Muscle of arm (tissue), 1 donor: ENCODE measurements at regions not wholly inside any gene's neighbourhood (a gene's known extent, or its start where the extent isn't known, plus 50 kb on each side); places are given as distances from the start of the nearest gene placed in this dataset.

Experiments used
- DNase-seq: peaks from one replicate; pipeline ENCODE4 v3.0.0-alpha.2; 2013

DNA sequence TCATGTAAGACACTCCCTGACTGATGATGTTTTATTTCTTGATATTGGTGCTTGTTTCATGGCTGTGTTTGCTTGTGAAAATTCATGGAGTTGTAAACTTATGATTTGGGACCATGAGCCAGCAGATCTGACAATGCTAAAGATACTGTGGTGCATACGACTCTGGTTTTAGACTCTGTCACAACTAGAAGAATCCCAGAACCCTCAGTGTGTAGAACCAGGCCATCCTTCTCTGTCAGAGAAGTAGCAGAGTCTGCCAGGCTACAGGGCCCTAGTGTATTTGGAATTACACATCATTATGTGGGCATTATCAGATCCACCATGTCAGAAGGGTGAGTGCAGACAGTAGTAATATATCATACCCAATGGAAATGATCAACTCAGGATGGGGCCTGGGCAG lies 209.8 kb upstream of the POU2AF2 start:
- DNase-seq: no peak

DNA sequence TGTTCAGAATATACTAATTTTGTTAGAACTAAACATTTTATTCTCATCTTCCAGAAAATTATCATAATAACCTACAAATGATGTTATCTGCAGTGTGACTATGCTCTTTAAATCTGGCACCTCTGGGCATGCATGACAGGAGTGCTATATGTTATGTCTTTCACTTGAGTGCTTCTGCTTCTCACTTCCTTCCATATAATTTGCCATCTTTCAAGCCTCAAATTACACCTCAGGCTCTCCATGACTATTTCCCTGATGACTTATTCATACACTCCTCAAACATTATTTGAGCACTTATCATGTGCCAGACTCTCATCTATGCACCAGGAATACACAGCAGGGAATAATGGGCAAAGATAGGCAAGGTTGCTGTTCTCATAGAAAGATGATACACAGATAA lies 219.3 kb upstream of the POU2AF2 start:
- DNase-seq: no peak

DNA sequence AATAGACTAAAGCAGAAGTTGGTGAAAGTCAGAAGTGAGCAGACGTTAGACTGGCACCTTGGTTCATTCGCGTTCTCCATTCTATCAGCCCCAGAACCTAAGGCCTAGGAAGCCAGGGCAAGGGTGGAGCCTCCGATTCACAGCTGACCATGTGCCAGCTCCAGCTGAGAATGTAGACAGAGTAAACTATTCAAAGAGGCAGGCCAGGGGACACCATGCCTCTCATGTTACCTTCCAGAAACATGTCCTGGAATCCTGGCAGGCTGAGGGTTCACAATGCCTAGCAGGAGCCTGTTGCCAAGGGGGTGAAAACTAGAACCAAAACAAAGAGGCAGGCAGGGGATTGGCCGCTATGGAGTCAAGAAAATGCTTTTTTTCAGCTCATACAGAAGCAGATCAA lies 224.4 kb upstream of the POU2AF2 start:
- no peak for DNase-seq

DNA sequence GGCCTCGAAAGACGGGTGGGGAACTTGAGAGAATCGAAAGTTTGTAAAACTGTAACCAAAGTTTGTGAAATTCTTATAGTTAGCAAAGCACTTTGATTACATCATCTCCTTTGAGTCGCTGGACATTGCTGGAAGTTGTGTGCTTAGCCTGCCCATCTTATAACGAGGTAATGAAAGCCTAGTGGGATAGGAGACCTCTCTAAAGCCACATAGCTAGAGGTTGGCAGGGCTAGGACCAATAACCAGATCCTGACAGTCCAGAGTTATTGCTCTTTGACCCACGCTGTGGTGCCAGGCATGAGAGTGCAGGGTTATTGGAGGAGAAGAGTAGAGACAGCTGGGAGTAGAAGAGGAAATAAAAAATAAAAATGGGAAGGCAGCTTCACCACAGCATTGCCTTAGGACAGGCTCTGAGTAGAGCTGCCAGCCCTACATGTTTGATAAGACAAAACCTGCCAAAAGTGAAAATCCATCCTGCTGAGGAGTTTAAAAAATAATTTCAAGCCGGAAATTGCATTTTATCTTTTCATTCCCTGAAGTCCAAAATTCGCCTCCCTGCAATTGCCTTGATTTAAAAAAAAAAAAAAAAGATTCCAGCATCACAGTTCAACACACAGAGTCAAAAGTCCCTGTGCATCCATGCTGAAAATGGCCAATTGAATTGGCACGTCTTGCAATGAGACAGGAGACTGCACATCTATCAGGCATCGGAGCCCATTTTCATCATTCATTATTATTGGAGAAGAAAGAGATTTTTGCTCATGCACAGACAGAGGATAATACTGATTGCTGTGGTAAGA lies 225.5 kb upstream of the POU2AF2 start:
- no peak for DNase-seq

DNA sequence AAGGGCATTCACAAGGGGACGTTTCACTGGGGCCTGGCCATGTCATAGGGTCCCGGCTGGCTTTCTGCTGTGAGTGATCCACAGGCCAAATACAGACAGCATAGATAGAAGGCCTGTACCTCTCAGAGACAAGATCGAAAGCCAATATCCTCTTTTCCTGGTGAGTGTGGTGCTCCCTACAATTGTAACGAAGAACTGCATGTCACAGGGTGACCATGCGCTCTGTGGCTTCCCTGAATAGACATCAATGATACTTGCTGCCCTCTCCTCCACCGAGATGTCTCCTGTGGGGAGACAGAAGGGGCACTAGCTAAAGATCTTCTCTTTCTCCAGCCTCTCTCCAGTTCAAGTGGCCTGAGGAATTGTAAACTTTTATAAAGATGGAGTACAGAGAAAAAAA lies 226.1 kb upstream of the POU2AF2 start:
- no peak for DNase-seq

DNA sequence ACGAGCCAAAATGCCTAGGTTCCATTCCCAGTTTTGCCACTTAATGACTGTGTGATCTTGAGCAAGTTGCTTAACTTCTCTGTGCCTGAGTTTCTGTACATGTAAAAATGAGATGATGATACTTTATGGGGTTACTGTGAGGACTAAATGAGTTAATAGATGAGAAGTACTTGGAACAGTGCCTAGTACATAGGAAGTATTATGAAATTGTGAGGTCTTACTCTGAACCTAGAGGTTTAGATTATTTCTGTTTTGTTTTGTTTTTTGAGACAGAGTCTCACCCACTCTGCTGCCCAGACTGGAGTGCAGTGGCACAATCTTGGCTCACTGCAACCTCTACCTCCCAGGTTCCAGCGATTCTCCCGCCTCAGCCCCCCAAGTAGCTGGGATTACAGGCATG lies 227.0 kb upstream of the POU2AF2 start:
- no peak for DNase-seq

DNA sequence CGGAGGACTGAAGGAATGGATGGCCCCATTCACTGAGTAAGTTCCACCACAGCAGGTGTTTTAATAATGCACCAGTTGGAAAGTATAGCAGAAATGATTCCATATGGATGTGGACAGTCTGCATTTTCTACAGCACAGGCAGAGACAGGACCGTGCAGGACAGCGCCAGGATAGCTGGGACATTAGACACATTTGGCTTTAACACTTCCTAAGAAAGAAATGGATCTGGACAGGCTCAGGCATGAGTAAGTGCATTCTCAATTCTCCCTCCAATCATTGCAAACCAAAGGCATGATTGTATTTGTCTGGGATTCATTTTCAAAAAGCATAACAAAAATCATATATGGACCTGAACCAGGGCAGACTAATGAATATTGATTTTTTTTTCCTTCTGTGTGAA lies 233.0 kb upstream of the POU2AF2 start:
- DNase-seq: peak; percentile 69

DNA sequence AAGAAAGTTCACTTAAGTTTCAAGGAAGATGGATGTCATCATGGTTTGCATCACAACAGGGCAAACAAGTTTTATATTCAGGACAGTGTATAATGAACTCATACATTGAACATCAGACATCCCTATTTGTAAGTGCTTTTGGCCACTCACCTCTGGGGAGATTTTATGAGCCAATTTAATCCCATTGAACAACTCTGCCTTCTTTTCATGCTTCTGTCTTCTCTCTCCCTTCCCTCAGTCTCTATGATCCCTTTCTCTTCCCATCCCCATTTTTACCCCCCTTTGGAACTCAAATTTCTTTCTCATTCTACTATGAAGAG lies 234.3 kb upstream of the POU2AF2 start:
- no peak for DNase-seq

DNA sequence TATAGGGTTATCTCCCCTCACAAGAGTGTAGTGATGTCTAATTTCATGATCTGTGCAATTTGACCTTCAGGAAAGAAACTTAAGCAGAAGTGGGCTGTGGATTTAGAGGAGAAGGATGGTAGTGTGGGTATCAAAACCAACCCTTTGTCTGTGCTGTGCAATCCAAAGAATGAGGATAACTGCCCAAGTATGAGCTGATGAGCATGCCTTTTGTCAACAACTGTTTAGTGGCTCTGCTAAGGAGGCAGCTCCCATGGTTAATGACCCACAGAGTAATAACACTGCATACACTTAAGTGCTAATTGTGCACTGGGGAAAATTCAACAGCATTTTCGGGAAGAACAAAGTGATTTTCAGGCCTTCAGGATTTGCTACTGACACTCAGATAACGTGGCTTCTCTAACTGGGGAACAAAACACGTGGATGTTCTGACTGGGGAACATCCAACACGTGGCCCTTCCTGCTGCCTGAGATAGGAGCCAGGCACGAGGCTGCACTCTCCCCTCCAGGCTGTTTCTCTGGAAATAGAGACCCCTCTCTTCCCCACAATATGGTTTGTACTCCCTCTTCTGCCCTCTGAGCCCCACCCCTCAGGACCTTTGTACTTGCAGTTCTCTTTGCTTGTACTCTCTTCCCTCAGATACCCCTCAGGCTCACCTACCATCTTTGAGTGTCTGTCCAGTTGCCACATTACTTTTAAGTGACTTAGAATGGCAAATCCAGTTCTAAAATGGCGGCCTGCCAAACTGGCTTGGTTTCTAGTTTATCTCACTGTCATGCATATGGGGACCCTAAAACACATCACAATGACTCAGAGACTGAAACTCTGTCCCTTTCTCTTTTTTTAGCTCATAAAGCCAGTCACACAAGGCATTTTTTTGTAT lies 234.9 kb upstream of the POU2AF2 start:
- DNase-seq: no peak

DNA sequence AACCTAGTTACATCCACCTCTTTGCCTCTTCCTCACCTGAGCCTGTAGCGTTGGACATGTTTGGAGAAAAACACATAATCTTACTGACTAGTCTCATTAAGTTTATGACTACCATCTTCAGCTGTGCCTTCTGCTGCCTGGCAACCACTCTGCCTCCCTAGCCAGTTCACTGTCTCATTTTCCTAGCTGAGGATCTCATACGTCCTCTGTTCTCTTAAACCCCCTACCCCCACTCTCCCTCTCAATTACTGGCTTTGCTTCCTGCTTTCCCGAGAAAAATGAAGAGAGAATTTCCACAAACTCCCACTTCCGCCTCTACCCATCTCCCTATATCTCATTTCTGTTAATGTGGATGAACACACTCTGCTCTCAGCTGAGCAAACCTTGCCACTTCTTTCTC lies 239.3 kb upstream of the POU2AF2 start:
- no peak for DNase-seq

DNA sequence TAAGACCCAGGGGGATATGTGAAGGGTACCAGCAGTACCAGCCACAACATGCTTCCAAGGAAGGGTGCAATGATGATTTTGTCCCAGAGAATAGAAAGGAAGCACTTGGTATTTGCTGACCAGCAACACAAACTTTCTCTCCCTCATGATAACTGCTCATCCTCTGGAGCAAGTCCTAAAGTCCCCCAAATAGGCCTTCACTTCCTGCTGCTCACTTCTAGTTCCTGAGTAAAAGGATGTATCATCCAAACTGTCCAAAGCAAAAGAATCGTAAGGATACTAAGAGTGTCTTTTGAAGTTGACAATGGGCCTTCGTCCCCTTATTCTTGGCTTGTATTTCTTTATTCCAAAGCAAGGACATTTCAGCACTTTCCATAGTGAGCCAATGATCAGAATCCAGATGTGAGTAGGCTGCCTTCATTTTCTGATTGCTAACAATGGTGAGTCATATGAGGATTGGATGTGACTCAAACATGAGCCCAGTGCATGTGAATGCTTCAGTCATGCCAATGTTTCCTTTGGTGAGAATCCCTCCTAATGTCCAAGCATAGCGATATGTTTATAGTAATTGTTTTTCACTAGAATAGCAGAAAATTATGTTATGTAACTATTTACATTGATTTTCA lies 243.4 kb upstream of the POU2AF2 start:
- peak; percentile 68 for DNase-seq

DNA sequence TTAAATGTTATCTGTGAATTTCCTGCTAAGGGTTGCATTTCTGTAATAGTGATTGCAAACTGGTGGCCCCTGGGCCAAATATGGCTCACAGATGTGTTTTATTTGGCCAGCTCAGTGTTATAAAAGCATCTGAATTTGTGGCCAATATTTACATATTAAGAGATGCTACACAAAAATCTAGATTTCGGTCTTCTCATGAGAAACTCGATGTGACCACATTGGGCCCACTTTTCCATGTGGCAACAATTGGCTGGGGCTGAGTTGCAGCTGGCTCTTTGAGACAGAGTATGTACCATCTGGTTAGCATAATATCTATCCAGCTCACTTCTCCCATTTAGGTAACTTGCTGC lies 244.5 kb upstream of the POU2AF2 start:
- DNase-seq: no peak

DNA sequence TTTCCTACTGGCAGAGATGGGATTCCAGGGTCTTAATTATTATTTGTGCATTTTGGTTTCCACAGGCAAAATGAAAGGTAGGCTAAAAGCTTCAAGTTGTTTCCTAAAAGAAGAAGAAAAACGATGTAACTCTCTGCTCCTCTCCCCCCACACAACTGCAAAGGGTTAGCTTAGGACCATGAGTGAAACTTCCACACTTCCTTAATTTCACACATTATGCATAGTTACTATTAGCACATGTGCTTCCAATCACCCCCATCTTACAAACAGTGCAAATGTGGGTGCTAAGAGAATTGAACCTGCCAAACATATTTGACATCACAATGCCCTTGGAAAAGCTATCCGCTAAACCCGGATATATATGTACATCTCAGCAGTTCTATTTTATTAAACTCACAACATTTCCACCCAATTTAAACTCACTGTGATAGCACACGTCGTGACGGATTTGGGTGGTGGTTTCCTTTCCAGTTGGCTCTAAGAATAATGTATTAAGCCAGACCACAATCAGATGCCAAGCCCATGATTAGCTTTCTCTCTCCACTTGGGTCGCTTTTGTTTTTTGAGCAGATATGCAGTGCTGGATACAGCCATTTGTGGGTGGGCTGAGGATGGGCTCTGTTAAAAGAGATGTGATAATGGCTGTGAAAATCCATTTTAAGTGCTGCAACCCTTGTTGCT lies 245.0 kb upstream of the POU2AF2 start:
- DNase-seq: peak; percentile 41

DNA sequence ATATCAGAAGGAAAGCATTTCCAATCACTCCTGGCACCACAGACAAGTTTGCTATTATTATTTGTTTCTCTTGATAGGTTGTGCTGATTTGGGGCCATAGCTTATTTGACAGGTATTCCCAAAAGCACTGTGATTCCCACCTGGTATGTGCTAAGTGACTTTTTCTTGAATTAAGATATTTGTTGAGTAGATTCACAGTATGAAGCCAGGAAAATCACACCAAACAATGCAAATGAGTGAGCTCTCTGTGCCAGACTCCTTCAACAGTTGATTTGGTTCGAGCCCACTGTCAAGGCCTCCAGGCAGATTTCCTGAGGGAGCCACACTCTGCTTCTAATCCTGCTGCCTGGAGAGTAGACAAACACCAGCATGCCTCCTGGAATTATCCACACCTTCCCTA lies 253.0 kb upstream of the POU2AF2 start:
- DNase-seq: no peak

DNA sequence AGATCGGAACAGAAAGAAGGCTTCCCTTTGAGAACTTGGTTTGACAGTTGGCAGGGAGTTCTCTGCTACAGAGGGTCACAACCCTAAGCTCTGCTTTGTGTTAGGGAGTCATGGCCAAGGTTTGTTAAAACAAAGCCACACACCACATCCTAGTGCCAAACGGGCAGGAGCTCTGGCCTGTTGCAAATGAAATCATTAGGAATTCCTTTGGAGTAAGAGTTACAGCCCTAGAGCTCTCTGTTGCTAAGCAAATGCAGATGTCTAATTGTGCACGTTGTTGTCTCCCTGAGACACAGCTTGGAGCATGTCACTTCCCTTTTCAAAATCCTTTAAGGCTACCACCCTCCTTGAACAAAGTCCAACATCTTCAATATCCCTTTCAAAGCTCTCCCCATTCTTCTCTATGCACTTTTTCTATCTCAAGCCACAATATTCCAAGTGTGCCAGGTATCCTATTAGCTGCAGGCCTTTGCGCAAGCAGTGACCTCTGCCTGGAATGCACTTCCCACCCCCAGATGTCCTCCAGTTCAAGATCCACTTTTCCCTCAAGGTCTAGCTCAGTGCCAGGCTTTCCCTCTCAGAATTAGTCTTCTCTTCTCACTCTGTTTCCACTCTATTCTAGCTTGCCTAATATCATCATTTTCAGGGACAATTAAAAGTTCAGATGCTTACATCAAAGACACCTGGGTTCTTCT lies 253.7 kb upstream of the POU2AF2 start:
- peak; percentile 66 for DNase-seq

DNA sequence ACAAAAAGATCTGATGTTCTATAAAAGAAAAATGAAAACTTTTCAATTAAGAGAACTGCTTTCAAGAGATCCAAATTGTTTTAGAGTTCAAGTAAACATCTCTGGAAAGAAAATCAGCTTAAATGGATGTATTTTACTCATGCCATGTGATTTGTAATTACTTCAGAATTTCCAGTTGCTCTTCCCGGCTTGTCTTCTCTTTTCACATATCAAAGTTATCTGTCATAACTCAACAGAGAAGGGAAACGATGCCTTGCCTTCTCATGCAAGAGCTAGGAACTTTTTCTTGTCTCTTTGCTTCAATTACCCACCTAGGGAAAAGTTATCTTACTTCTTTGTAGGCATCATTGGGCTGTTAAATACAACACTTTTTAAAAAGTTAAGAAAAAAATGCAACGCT lies 255.2 kb upstream of the POU2AF2 start:
- no peak for DNase-seq

DNA sequence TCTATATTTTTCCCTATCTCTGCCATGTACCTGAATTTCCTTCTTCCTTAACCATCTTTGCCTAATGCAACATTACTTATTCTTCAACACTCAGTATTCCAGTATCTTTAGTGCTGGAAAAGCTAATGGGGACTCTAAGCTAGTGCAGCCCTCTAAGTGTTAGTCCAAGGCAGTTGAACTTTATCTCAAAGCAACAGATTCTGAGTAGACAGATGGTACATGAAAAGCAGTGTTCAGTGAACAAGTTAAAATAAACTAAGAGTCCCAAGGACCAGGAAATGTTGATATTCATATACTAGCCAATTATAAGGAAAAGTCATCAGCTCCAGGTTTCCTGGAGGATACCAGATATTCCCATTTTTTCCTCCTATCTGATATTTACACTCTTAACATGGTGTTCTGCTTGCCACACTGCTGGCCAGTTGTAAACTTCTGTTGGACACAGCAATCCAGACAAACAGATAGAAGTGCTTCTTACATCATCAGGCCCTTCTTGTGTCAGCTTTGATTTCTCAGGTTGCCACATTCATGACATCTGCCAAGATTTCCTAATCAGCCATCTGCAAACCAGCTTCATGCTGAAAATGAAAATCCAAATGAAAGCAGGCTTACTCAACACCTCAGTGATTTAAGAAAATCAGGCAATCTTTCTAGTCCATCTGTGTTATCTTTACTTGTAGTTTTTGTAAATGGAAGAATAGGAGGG lies 255.9 kb upstream of the POU2AF2 start:
- DNase-seq: no peak

DNA sequence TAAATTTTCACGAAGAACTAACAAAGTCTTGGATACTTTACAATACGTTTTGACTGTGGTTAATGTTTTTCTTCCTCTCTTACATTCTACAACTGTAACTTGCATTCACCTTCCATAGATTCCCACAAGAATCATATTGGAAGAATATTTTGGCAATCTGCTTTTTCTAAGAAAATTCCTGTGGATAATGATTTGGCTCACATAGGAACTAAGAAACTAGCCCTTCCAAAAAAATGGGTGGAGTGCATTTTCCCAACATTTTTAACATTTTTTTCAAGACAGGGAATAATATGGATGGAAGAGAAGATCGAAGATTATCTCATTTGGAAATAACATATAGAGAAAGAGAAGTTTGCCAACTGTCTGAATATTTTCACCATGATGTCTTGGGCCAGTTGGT lies 256.9 kb upstream of the POU2AF2 start:
- peak; percentile 65 for DNase-seq

DNA sequence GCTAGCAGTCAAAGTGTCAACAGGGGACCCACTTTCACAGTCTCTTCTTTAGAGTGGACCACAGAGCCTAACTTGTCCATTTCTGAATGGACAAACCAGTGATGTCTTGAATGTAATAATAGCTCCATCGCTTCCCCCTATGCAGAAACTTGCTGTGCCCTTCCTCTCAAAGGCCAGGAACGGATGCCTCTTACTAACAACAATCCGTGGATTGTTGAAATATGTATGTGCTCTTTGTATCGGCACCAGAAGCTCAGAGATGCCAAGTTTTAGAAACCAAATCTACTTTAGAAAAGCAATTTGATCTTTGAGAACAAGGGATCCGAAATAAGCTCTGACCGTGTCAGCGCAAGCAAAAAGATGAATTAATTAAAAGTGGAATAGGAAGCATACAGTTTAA lies 259.5 kb upstream of the POU2AF2 start:
- no peak for DNase-seq

DNA sequence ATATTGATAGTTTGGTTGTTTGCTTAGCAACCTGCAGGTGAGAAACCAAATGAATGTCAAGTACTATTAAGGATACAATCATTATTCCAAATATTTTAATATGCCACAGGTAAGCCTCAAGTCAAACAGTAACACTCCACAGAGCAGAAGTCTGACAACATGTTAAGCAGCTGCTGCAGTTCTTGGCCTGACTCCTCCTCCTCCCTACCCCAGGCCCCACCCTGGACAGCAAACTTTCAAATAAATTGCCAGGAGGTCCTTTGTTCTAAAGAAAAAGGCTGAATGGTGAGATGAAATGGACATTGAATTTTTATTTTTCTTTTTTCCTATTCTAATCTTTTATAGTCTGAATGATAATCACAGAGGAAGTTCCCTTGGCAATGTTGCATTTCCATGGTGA lies 260.0 kb upstream of the POU2AF2 start:
- DNase-seq: no peak

DNA sequence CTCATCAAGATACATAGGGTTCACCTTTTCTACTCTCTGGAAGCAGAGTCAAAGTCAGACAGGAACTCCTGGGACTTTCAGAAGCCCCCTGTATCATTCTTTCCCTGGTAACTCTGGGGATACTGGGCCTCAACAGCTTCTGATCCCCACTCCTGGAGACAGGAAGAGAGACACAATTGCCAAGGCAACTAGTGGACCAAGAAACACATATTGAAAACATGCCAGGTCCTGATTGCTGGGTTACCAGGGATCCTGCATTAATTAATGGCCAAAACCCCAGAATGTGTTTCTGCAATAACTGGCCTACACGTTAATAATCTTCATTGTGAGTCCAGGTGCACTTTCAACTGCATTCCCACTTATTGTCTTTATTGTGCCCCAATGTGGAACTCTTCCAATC lies 260.8 kb upstream of the POU2AF2 start:
- DNase-seq: no peak
